NCI-H526 treated with DMSO at 0.1 percent for 48 hours (cell line): ENCODE measurements at regions not wholly inside any gene's neighbourhood (a gene's known extent, or its start where the extent isn't known, plus 50 kb on each side); places are given as distances from the start of the nearest gene placed in this dataset.
"Not testable (repeated sequence)": the region's sequence is repeated elsewhere in the genome, so short reads cannot be mapped to it uniquely, and the experiment has no call there.

Experiments used
- DNase-seq: peaks from one replicate; lab custom pipeline; 2025; lab: John Stamatoyannopoulos, UW

DNA sequence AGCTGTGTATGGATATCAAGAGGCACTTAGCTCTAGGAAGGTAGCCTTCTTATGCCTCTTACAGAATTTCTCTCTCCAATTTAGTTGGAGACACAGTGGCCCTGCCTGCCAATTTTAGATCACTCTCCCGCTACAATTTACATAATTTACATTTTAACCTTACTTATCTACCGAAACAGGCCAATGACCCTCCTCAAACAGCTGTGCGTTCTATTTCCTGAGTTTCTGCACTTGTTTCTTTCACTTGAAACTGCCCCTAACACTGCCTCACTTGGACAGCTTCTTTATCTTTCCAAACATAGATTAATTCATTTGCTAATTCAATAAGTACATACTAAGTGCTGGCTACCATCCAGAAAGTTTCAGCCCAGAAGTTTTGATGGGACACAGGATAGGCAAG is 52.9 kb upstream of the HDDC2 start:
- DNase-seq = no peak

DNA sequence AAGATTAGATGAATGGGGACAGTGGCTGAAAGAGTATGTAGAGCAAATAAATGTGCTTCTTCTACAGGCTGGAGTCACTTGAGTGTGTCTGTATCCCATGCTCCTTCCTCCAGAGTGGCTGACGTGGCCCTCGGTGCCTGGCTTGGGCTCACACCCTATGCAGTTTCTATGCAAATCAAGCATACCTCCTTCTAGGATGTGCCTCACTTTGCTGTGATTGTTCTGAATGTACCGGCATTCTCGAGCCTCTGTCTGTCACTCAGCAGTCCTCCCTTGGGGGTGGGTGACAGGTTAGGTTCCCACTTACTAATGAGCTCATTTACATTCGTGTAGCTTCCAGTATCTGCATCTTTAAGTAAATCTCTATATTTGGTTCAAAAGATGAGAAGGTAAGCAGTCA is 55.1 kb upstream of the HDDC2 start:
- DNase-seq = no peak

DNA sequence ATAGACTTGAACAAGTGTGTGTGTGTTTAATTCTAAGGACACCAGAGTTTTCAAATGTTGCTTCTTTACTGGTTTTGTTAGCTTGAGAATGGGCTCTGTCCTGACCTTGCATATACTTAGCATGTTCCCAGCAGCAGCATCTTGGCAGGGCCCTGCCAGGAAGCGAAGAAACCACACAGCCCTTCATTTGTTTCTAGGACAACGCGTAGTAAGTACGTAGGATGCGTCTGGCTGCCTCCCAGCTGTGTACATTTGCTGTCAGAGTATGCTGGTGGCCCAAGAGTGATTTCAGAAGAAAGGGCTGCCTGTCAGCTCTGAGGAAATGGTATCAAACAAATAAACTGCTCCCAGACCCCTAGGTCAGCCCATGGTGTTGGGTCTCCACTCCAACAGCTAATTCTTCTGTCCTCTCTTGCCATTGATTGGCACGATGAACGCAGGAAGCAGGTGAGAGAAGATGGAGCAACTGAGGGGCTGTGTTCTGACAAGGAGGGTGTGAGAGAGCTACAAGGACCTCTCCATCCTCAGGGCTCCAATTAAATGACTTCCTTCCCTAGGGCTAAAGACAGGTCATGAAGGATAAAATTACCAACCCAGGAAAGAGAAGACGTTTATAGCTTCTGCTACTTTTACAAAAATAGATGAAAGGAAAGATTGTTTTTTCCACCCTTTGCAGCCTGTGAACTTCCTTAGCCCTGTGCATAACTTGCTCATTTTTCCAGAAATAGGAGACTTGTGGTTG is 55.9 kb upstream of the HDDC2 start:
- DNase-seq = no peak

DNA sequence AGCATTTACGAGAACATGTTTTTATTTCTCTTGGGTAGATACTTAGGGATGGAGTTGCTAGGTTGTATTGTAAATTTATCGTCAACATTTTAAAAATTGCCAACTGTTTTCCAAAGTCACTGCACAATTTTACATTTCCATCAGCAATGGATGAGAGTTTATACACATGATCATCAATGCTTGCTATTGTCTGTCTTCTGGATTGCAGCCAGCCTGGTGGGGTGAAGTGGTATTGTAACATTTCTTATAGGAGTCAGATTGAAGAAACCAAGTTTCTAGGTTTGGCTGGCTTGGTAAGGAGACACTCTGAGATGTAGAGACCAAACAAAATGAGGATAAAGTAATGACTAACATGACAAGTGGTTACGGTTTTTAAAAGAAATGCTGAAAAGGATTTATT is 57.1 kb upstream of the HDDC2 start:
- DNase-seq = no peak

DNA sequence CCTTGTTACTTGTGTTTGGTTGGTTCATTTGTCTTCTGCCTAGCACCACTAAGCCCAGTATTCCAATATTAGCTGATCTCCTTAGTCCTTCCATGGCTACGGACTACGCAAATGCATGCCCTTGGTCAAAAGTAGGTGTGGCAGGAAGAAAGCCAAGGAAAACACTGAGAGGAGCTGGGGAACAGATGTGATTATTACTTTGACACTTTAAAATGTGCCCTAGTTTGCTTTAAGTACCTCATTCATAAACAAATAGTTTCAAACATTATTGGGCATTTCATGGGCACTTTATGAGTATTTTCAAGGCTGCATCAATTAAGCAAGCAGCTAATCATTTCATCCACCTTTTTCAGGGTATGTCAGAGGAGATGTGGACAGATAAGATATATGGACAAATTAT is 60.1 kb upstream of the HDDC2 start:
- no peak for DNase-seq

DNA sequence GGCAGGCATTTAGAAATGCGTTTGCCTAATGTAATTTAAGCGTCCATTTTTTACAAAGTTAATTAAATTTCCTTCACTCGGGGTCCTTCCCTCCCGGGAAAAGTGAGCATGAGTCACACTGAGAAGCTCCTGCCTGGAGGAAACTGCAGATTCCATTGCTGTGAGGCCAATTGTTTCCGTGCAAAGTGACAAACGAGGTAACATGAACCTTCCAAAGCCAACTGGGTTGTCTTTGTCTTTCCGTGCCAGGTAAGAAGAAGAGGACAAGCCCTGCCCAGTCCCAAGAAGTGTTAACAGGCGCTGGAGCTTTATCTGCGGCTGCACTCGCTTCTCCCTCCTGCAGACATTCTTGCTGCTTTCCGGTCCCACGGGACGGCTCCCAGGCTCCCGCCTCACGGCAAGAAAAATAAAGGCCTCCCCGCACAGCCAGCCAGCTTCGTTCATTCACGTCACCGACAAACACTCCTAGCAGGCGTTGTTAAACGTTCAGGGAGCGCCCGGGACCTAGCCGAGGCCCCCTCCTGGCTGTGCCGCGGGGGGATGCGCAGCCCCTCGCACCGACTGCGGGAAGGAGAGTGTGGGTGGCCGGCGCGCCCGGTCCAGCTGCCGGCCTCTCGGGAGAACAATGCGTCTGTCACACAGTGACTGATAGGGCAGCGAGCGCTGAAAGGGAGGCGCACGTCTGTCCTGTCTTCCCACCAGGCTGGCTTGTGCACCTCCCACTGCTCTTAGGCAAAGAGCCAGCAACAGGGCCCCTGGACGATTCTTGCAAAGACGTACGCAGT is 61.5 kb upstream of the HDDC2 start:
- DNase-seq = no peak

DNA sequence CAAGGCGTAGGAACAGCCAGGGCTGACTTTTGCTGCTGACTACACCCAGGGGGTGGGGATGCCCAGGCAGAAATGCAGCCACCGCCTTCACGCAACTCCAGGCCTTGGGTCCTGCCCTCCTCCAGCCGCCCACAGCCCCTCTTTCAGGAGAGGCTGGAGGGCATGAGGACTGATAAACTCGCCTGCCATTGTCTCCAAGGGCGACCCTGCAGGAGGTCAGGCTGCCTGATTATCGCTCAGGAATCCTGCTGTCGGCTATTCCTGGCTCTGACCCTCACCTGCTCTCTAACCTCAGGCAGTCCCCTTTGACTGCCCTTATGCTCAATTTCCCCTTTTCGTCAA is 62.0 kb upstream of the HDDC2 start:
- no peak for DNase-seq

DNA sequence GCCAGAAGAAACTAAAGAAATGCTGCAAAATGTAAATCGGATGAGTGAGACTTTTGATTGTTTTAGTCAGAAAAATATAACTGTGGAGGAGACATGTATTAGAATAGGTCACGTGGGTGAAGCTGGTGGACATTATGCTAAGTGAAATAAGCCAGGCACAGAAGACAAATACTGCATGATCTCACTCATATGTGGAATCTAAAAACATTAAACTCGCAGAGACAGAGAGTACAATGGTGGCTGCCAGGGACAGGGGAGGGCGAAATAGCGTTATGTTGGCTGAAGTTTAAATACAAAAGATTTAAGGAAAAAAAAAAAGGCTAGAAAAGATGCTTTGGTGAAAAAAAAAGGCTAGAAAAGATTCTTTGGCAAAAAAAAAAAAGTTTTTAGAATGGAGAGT is 63.5 kb upstream of the HDDC2 start:
- DNase-seq = no peak

DNA sequence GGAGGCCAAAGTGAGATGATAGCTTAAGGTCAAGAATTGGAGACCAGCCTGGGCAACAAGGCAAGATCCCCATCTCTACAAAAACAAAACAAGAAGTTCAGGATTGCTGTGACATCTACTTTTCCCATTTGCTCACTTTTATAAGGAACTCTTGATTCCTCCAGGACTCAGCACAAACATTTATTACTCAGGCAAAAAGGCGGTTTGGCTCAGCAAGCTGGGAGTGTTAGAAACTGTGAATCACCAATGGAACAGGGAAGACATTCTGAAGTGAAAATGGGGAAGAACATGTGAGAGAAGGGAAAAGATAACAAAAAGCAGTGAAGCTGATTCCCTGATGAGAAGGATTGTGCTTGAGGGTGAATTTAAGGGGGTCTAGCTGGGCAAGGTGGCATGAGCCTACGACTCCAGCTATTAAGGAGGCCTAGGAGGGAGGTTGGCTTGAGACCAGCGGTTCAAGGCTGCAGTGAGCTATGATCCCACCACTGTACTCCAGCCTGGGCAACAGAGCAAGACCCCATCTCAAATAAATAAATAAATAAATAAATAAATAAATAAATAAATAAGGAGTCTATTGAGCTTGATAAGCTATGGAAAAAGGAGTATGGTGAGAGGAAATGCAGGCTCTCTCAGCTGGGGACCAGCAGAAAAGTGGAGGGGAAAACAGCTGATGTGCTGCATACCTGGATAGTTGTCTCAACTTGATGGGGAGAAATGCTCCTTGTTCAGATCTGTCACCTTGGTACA is 65.4 kb upstream of the HDDC2 start:
- DNase-seq = no peak

DNA sequence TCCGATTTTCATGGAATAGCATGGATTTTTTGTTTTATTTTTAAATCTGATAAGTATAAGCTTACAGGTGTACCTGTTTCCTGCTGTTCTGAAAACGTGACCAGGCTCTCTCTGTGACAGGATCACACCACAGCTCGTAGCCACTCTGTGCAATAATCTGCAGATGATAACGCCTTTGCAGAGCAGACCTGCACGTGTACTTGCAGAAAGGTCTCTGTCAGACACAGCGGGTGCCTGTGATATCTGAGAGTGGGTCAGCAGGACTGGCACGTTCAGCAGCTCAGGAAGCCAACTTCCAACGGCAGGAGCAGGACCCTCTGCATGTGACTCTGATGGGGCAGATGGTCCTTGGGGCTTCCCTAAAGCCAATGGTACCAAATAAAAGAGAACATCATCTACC is 68.6 kb upstream of the HDDC2 start:
- DNase-seq = no peak

DNA sequence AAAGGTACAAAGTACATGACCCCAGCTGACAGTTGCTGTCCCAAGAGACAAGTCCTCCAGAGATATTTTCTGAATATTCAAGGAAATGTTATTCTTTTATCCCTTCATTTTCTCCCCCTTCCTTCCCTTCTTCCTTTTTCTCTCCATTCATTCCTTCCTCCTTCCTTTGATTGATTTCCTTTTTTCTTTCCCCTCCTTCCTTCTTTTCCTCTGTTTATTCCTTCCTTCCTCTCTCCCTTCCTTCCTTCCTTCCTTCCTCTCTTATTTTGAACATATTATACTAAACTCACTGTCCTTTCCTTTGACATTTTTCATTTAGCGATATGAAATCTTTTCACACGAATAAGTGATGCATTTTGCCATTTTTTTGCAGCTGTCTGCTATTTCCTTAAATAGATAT is 73.2 kb upstream of the HDDC2 start:
- no peak for DNase-seq

DNA sequence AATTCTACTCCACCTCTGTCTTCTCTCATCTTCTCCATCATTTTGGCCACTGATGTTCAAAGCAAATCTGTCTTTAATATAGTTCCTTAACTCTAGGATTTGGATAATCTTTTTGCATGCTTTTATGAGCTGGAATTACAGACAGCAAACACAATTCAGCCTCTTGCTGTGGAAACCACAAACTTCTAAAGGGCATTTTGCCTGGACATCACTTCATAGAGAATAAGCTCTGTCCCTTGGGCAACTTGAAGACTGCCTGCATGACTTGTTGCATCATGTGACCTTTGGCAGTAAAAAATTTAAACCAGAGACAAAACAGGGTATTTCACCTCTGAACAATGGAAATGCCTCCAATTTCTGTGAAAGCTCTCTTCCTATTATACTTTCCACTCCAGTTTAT is 74.1 kb upstream of the HDDC2 start:
- DNase-seq = no peak

DNA sequence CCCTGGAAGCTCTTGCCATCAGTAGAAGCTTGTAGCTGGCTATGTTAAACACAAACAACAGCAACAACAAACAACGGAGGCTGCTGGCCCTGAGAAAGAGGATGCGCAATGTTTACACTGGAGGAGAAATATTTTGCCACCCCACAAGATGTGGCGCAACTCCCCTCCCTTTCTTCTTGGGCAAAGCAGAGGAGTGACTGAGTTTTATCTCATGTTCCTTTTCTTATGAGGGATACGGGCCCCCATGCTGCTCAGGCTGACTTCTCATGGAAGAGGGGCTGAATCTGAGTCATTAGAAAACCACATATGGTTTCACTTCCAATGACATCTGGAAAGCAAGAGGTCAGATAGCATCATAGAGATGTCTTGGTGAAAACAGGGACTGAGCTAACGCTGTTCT is 75.9 kb upstream of the HDDC2 start:
- no peak for DNase-seq

DNA sequence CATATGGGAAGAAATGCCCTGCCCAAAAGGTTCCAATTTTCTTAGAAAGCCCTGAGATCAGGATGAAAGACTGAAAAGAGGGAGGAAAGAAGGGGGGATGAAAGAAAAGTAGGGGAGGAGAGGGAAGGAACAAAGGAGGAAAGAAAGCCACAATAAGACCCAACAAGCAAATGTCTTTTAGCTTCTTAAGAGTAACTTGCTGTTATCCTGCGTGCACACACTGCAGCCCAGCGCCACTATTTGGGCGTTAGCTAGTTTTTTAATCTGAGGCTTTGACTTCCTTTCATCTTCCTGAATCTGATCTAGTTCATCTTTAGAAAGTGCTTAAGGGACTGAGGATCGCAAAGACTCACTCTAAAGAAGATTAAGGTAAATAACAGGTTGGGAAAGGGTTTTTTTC is 77.4 kb upstream of the HDDC2 start:
- DNase-seq = no peak

DNA sequence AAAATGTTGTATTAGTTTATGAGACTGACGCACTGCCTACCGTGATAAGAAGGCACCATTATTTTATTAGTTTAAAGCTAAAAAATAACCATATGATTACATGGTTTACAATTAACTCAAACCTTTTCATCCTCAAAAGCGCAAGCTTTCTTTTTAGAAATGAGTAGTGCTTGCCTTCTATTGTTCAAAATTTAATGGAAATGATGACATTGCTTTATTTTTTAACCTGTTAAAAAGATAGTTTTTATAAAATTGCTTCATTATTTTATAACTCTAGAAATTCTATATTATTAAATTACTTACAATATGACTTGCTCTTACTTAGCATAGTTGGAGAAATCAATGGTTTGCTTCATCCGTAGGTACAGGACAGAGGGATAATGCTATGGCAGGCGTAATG is 78.7 kb upstream of the HDDC2 start:
- DNase-seq = no peak

DNA sequence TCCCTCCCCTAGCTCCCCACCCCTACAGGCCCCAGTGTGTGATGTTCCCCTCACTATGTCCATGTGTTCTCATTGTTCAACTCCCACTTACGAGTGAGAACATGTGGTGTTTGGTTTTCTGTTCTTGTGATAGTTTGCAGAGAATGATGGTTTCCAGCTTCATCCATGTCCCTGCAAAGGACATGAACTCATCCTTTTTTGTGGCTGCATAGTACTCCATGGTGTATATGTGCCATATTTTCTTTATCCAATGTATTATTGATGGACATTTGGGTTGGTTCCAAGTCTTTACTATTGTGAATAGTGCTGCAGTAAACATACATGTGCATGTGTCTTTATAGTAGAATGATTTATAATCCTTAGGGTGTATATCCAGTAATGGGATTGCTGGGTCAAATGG is 84.6 kb upstream of the HDDC2 start:
- DNase-seq = not testable (repeated sequence)

DNA sequence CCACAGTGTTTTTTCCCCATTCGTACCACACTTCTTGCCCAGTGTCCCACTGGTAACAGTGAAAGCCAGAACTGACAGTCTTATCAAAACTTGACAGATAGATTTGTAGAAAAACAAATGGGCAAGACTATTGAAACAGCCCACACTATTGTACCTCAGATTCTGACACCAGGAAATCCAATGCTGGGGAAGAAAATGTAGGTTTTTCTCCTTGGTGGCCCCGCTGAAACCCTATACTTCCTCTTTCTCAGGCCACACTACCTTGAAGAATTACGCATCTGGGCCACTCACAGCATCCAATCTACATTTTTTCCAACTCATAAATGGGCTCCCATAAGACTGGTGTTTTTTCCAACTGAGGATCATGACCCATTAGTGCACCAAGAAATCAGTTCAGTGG is 90.9 kb upstream of the HDDC2 start:
- no peak for DNase-seq

DNA sequence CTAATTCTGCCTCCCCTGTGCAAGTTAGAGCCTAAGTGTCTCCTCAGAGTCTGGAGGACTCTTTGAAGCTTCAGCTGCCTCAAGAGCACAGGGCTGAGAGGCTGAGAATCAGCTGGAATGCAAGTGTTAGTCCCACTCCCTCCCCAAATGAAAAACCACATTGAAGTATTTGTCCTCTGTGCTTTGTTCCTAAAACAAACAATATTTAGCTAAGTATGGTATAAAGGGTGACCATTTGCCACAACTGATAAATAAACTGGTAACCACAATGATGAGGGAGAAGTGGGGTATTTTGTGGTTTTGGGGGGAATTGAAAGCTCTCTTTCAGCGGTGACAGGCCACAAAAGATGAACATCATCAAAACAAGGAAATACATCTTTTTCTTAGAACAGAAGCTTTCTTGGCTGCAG is 91.7 kb upstream of the HDDC2 start:
- DNase-seq = no peak

DNA sequence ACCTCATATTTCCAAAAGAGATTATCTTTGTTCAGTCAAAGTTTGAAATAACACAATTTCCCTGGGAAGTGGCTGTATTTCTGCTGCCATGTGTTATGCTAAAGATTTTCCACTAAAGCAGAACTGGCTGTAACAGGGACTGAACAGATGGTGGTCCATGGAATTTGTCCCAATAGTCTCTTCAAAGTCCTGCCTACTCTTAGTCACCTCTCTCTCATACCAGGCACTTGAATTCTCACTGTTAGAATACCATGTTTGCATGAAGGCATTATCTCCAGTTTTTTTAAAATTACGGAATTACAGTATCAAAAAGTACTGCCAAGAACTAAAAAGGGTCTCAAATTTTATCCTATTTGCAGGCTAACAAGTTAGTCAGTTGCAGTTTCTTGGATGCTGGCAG is 105.0 kb upstream of the HDDC2 start:
- no peak for DNase-seq

DNA sequence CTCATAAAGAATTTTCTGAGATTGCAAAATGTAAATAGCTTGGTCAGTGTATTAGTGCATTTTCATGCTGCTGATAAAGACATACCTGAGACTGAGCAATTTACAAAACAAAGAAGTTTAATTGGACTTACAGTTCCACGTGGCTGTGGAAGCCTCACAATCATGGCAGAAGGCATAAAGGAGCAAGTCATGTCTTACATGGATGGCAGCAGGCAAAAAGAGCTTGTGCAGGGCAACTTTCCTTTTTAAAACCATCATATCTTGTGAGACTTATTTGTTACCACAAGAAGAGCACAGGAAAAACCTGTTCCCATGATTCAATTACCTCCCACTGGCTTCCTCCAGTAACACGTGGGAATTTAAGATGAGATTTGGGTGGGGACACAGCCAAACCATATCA is 112.7 kb upstream of the HDDC2 start:
- no peak for DNase-seq

DNA sequence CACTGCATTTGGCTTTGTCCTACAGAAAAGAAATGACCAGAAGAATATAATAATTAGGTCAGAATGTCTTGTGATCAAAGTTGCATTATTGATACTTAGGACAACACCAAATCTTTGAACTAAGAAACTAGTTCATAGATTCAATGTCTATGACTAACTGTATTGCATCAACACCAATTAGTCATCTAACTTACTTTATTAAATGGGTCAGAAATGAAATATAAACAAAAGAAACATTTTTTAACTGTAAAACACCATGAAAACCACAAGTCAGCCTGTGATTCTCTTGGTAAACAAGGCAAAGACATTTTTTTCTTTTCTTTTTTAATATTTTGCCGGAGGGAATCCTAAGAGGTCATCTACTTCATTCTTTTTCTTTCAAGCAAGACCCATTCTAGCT is 114.1 kb upstream of the HDDC2 start:
- no peak for DNase-seq

DNA sequence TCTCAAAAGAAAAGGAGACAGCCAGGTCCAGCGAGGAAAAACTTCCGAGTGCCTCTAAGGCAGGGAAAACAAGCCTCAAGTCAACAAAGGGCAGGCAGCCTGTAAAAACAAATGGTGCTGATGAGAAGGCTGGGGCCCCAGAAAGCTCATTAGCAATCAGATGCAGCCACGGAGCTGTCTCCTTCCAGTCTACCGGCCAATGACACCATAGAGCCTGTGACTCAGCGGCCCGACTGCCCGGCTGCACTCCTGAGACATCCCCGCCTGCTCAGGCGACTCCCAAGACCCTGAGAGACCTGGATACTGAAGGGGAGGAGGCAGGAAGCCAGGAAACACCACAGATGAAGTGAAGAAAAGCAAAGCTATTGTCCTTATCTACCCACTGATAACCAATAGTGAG is 120.1 kb upstream of the HDDC2 start:
- DNase-seq = no peak

DNA sequence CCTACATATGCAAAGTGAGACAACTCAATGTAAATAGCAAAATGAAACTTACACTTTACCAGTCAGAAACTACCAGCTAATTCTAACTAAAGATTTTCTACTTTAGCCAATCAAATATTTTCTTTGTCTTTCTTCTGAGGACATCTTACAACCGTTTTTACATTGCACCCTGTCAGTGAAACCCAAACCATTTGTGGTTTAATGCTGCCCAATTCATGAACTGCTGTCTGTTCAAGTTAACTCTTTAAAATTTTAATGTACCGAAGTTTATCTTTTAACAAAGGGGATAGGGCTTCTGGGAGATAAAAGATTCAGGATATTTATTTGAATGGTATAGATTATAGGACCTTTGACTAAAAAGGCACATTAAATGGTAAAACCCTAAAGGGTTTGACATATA is 121.3 kb upstream of the HDDC2 start:
- no peak for DNase-seq
